Spleen (tissue), 11 donors: ENCODE measurements at regions not wholly inside any gene's neighbourhood (a gene's known extent, or its start where the extent isn't known, plus 50 kb on each side); places are given as distances from the start of the nearest gene placed in this dataset.

Experiments used
- DNase-seq: peaks from one replicate; pipeline ENCODE4 v3.0.0-alpha.2; 2020
- H3K27ac ChIP-seq, 8 donors: fragments of 200-600 bp; sonication (generic) in 7 of 8; 1 replicate in 4 of 8; 2 replicates in 4 of 8; pipeline versions ENCODE4 v1.5.0 to v1.8.0; 2016 to 2021; ENCODE audit warnings: inconsistent platforms in 4 of 8, mild to moderate bottlenecking in 4 of 8, moderate library complexity in 1 of 8
- H3K27me3 ChIP-seq, 7 donors: fragments of 200-600 bp; sonication (generic) in 6 of 7; replicated peaks in 1 of 7; 1 replicate in 4 of 7; 2 replicates in 3 of 7; pipeline versions ENCODE4 v1.5.0 to v1.8.0; 2016 to 2021; ENCODE audit warnings: inconsistent platforms in 3 of 7, mild to moderate bottlenecking in 1 of 7
- H3K36me3 ChIP-seq, 6 donors: fragments of 200-600 bp; sonication (generic) in 5 of 6; 1 replicate in 4 of 6; 2 replicates in 2 of 6; pipeline versions ENCODE4 v1.5.0 to v1.8.0; 2016 to 2021; ENCODE audit warnings: inconsistent platforms in 2 of 6
- H3K4me1 ChIP-seq, 6 donors: fragments of 200-600 bp; sonication (generic) in 5 of 6; 1 replicate in 3 of 6; 2 replicates in 3 of 6; pipeline versions ENCODE4 v1.5.0 to v1.8.0; 2016 to 2021; ENCODE audit warnings: inconsistent platforms in 3 of 6
- H3K4me3 ChIP-seq, 8 donors: fragments of 200-600 bp; sonication (generic) in 7 of 8; 1 replicate in 4 of 8; 2 replicates in 4 of 8; pipeline versions ENCODE4 v1.5.0 to v1.8.0; 2016 to 2021; ENCODE audit warnings: inconsistent platforms in 4 of 8, mild to moderate bottlenecking in 4 of 8, moderate library complexity in 2 of 8
- H3K9me3 ChIP-seq, 8 donors: fragments of 200-600 bp; sonication (generic) in 7 of 8; 1 replicate in 4 of 8; 2 replicates in 4 of 8; pipeline versions ENCODE4 v1.5.0 to v1.8.0; 2016 to 2021; ENCODE audit warnings: inconsistent platforms in 4 of 8
- POLR2A ChIP-seq, 3 donors: fragments of 450-650 bp; IDR thresholded peaks; one replicate each; pipeline ENCODE4 v1.5.1; 2017; ENCODE audit warnings: antibody characterized with exemption in 3 of 3, mild to moderate bottlenecking in 1 of 3
- POLR2AphosphoS5 ChIP-seq, 3 donors: sonication (generic); formaldehyde crosslinking; IDR thresholded peaks; one replicate each; pipeline ENCODE4 v1.5.1; 2017; ENCODE audit warnings: antibody characterized with exemption in 3 of 3
- WGBS, 5 donors: extraction: QIAGEN DNeasy Blood & Tissue Kit in 3 of 5; methylation state at CpG; one replicate each; pipeline versions ENCODE4 v1.1.5 to v1.1.7; 2013 to 2018; 5-methylcytosine and 5-hydroxymethylcytosine counted together
- intact Hi-C: fragments of 100-400 bp; cut with DNase I; formaldehyde crosslinking; loops from one replicate; pipeline ENCODE4 v1.15.0; 2023; ENCODE audit warnings: low total_unique reads
- TF ChIP-seq, protein P1 (sequence below), 11 experiments: fragments of 200-600 bp in 7 of 11; fragments of 450-650 bp in 4 of 11; sonication (generic) in 4 of 11; IDR thresholded peaks in 8 of 11; conservative IDR thresholded peaks in 3 of 11; 1 replicate in 7 of 11; 2 replicates in 4 of 11; pipeline versions ENCODE4 v1.4.0 to v1.8.0; 2016 to 2021; ENCODE audit warnings: antibody characterized with exemption in 11 of 11, inconsistent platforms in 4 of 11, mild to moderate bottlenecking in 1 of 11
- donor health status: healthy with polysubstance abuse.
- donor health status: DM: no; HTN: no; CAD: no; lungs with moderate emphysema.
- donor health status: DM: no; HTN: no; CAD: no.
- donor health status: Bipolar disorder and iron deficiency.
- donor health status: healthy.
- donor health status: DM: no; HTN: no; CAD: no.
- donor health status: DM: yes; HTN: yes; CAD: no.

DNA sequence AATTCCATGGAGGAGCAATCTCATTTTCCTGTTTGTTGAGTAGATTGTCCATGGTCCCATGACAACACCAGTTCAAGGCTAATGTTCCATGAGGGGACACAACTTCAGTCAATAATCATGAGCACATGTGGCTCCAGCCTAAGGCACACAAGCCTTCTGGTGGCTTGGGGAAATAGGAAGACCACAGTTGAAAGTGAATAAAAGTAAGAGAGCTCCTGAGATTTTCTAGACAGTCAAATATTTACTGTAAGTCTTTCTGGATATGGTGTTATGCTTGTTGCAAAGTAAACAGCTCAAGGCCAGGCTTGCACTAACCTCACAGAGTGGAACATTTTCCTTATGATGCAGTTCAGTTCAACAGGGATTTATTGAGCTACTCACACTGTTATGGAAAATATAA, 206.9 kb upstream of the SLC38A2 start:
- intact Hi-C loops = no loop called here
- TF ChIP-seq, protein P1, sequence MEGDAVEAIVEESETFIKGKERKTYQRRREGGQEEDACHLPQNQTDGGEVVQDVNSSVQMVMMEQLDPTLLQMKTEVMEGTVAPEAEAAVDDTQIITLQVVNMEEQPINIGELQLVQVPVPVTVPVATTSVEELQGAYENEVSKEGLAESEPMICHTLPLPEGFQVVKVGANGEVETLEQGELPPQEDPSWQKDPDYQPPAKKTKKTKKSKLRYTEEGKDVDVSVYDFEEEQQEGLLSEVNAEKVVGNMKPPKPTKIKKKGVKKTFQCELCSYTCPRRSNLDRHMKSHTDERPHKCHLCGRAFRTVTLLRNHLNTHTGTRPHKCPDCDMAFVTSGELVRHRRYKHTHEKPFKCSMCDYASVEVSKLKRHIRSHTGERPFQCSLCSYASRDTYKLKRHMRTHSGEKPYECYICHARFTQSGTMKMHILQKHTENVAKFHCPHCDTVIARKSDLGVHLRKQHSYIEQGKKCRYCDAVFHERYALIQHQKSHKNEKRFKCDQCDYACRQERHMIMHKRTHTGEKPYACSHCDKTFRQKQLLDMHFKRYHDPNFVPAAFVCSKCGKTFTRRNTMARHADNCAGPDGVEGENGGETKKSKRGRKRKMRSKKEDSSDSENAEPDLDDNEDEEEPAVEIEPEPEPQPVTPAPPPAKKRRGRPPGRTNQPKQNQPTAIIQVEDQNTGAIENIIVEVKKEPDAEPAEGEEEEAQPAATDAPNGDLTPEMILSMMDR (IDR thresholded peaks at IDR 0.05 in 8 of 11, conservative IDR thresholded peaks at IDR 0.05 in 3 of 11) = no peak
- TF ChIP-seq POLR2AphosphoS5 (IDR thresholded peaks at IDR 0.05) = no peak
- no peak for TF ChIP-seq POLR2A (IDR thresholded peaks at IDR 0.05)
- no peak overlapping the region for H3K4me3 ChIP-seq
- no peaks in the 10 kb centered on the region for H3K27me3 ChIP-seq
- no peak overlapping the region for H3K27ac ChIP-seq
- DNase-seq = no peak
- peaks cover 2 to 35% (median 32%) of the 10 kb centered on the region in 8 donors for H3K9me3 ChIP-seq
- no peaks in the 10 kb centered on the region for H3K4me1 ChIP-seq
- H3K36me3 ChIP-seq = no peaks in the 10 kb centered on the region

GRCh38 chr12:46578190-46578982, 205.8 kb upstream of the SLC38A2 start:
- TF ChIP-seq, protein P1 (IDR thresholded peaks at IDR 0.05 in 8 of 11, conservative IDR thresholded peaks at IDR 0.05 in 3 of 11) = no peak
- TF ChIP-seq POLR2AphosphoS5 (IDR thresholded peaks at IDR 0.05) (no peak), POLR2A (IDR thresholded peaks at IDR 0.05) (no peak)
- no peaks in the 10 kb centered on the region for H3K4me1 ChIP-seq
- no peaks in the 10 kb centered on the region for H3K27me3 ChIP-seq
- intact Hi-C loops = no loop called here
- no peak for DNase-seq
- no peak overlapping the region for H3K4me3 ChIP-seq
- WGBS, 5 donors = 80 to 92% (median 88%) methylated on average over 4 of the region's 4 CpGs
- H3K36me3 ChIP-seq = no peaks in the 10 kb centered on the region
- H3K9me3 ChIP-seq = peaks cover 0 to 25% (median 21%) of the 10 kb centered on the region in 8 donors
- no peak overlapping the region for H3K27ac ChIP-seq

GRCh38 chr12:46577063-46577776, 204.6 kb upstream of the SLC38A2 start:
- no peak overlapping the region for H3K27ac ChIP-seq
- no peak overlapping the region for H3K4me3 ChIP-seq
- no peak for DNase-seq
- whole genome bisulfite sequencing, 5 donors = 90 to 96% (median 94%) methylated on average over 5 of the region's 5 CpGs
- peaks cover 0 to 13% (median 10%) of the 10 kb centered on the region in 8 donors for H3K9me3 ChIP-seq
- intact Hi-C loops = no loop called here
- no peaks in the 10 kb centered on the region for H3K27me3 ChIP-seq
- TF ChIP-seq POLR2AphosphoS5 (IDR thresholded peaks at IDR 0.05) = no peak
- TF ChIP-seq POLR2A (IDR thresholded peaks at IDR 0.05) = no peak
- TF ChIP-seq, protein P1 (IDR thresholded peaks at IDR 0.05 in 8 of 11, conservative IDR thresholded peaks at IDR 0.05 in 3 of 11) = no peak
- H3K4me1 ChIP-seq = no peaks in the 10 kb centered on the region
- no peaks in the 10 kb centered on the region for H3K36me3 ChIP-seq

DNA sequence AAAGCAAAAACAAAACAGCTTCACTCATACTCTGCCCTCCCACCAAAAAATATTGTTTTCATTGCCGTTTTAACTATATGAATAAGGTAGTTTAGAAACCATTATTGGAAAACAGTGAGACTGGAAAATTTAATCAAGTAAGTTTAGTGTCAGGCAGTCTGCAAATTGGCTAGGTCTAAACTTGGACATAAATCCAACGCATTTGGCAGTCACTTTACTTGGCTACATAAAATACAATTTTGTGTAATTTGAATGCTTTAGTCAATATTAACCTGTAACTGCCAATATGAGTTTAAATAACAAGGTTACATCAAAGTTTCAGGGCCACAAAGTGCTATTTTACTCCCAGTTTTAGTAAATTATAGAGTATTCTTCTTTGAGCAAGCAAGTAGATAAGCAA, 202.3 kb upstream of the SLC38A2 start:
- no peaks in the 10 kb centered on the region for H3K9me3 ChIP-seq
- no peak overlapping the region for H3K27ac ChIP-seq
- DNase-seq = no peak
- WGBS, 5 donors = 87 to 96% (median 94%) methylated on average over 2 of the region's 2 CpGs
- TF ChIP-seq POLR2A (IDR thresholded peaks at IDR 0.05) = no peak
- no peaks in the 10 kb centered on the region for H3K36me3 ChIP-seq
- intact Hi-C loops = no loop called here
- no peaks in the 10 kb centered on the region for H3K27me3 ChIP-seq
- no peak overlapping the region for H3K4me3 ChIP-seq
- H3K4me1 ChIP-seq = no peaks in the 10 kb centered on the region
